HCT116 (cell line): ENCODE measurements at regions not wholly inside any gene's neighbourhood (a gene's known extent, or its start where the extent isn't known, plus 50 kb on each side); places are given as distances from the start of the nearest gene placed in this dataset.

ENCODE experiments used
- ATAC-seq: fragments of 200-7000 bp; cut with Tn5 transposase; 2 replicates; pipeline ENCODE4 v1.9.1; 2020; ENCODE audit warnings: mild to moderate bottlenecking, moderate library complexity
- BruUV-seq: library from RNA; stranded (reverse); fragments of 400-500 nt; replicated peaks from 2 replicates; lab custom pipeline; 2021; lab: Mats Ljungman, UMichigan
- CTCF ChIA-PET: fragments of 300-600 bp; sonication (Branson Sonifier 250); formaldehyde crosslinking; loops from one replicate; lab custom pipeline; 2021; ENCODE audit warnings: antibody characterized with exemption; lab: Charles Lee
- POLR2A ChIA-PET: fragments of 300-600, 350-600 bp; sonication (Branson Sonifier 250); formaldehyde crosslinking; loops from one replicate; lab custom pipeline; 2021; ENCODE audit warnings: antibody characterized with exemption; lab: Charles Lee
- RAD21 ChIA-PET, 2 experiments: fragments of 300-600 bp; sonication (Branson Sonifier 250); formaldehyde crosslinking; loops; one replicate each; lab custom pipeline; 2023; ENCODE audit warnings: low total read pairs in 2 of 2; ENCODE audit not compliant: uncharacterized antibody in 2 of 2, unreplicated experiment in 2 of 2, low non-redundant PET in 1 of 2; lab: Charles Lee
- DNase-seq: peaks from one replicate; pipeline ENCODE4 v3.0.0-alpha.2; 2010; ENCODE audit warnings: low read depth, low spot score
- H2AFZ ChIP-seq: fragments of 200-600 bp; shearing (Covaris generic), sonication (generic); 2 replicates; pipeline ENCODE4 v1.6.1; 2017; ENCODE audit warnings: low read depth, mixed run types, mixed read lengths, antibody characterized with exemption, low read length; ENCODE audit not compliant: poor library complexity, severe bottlenecking
- H3K27ac ChIP-seq: 2 replicates; pipeline ENCODE4 v1.5.1; 2012; ENCODE audit warnings: low read depth, low read length
- H3K27me3 ChIP-seq: fragments of 200-600 bp; sonication (generic); 2 replicates; pipeline ENCODE4 v1.6.1; 2016; ENCODE audit warnings: mixed run types, low read length, mixed read lengths; ENCODE audit not compliant: insufficient read depth
- H3K36me3 ChIP-seq, 2 experiments: fragments of 200-500 bp in 1 of 2; fragments of 200-600 bp in 1 of 2; sonication (Bioruptor generic) in 1 of 2; sonication (generic) in 1 of 2; 2 replicates each; pipeline versions ENCODE4 v1.5.1 to v1.6.1; 2014 to 2016; ENCODE audit warnings: low read length in 2 of 2, inconsistent platforms in 1 of 2, mixed read lengths in 1 of 2, mixed run types in 1 of 2; ENCODE audit not compliant: insufficient read depth in 2 of 2, control insufficient read depth in 1 of 2
- H3K4me1 ChIP-seq, 2 experiments: fragments of 200-600 bp in 1 of 2; sonication (generic) in 1 of 2; 2 replicates each; pipeline versions ENCODE4 v1.5.1 to v1.6.1; 2012 to 2017; ENCODE audit warnings: low read length in 2 of 2, inconsistent platforms in 1 of 2, mild to moderate bottlenecking in 1 of 2, mixed read lengths in 1 of 2, mixed run types in 1 of 2, moderate library complexity in 1 of 2; ENCODE audit not compliant: insufficient read depth in 2 of 2, control insufficient read depth in 1 of 2
- H3K4me2 ChIP-seq: fragments of 200-600 bp; sonication (generic); 2 replicates; pipeline ENCODE4 v1.6.1; 2017; ENCODE audit warnings: mixed run types, low read length, mixed read lengths
- H3K4me3 ChIP-seq, 2 experiments: fragments of 200-600 bp in 1 of 2; sonication (generic) in 1 of 2; replicated peaks in 1 of 2; 2 replicates each; pipeline ENCODE4 v1.5.1; 2011 to 2016; ENCODE audit warnings: low read length in 2 of 2, control low read depth in 1 of 2, low read depth in 1 of 2, mild to moderate bottlenecking in 1 of 2, mixed read lengths in 1 of 2, mixed run types in 1 of 2
- H3K79me2 ChIP-seq: fragments of 200-600 bp; sonication (generic); 2 replicates; pipeline ENCODE4 v1.6.1; 2017; ENCODE audit warnings: mild to moderate bottlenecking, mixed run types, low read length, moderate library complexity, mixed read lengths; ENCODE audit not compliant: insufficient read depth
- H3K9ac ChIP-seq: fragments of 200-600 bp; sonication (generic); 2 replicates; pipeline ENCODE4 v1.6.1; 2016; ENCODE audit warnings: low read length, mixed read lengths
- H3K9me2 ChIP-seq: fragments of 200-600 bp; sonication (generic), shearing (Covaris generic); 2 replicates; pipeline ENCODE4 v1.6.1; 2017; ENCODE audit warnings: mixed run types, mild to moderate bottlenecking, moderate library complexity; ENCODE audit not compliant: insufficient read depth
- H3K9me3 ChIP-seq, 2 experiments: fragments of 200-500 bp in 1 of 2; fragments of 200-600 bp in 1 of 2; sonication (Bioruptor generic) in 1 of 2; sonication (generic) in 1 of 2; 2 replicates each; pipeline ENCODE4 v1.6.1; 2014 to 2017; ENCODE audit warnings: low read length in 2 of 2, mixed read lengths in 2 of 2, inconsistent platforms in 1 of 2, low read depth in 1 of 2, mild to moderate bottlenecking in 1 of 2, mixed run types in 1 of 2, moderate library complexity in 1 of 2; ENCODE audit not compliant: control insufficient read depth in 1 of 2, insufficient read depth in 1 of 2
- H4K20me1 ChIP-seq: fragments of 200-600 bp; sonication (generic), shearing (Covaris generic); 2 replicates; pipeline ENCODE4 v1.6.1; 2017; ENCODE audit warnings: mixed run types, mild to moderate bottlenecking, moderate library complexity; ENCODE audit not compliant: insufficient read depth
- CEBPB ChIP-seq: IDR thresholded peaks from 2 replicates; pipeline ENCODE4 v1.6.1; 2012; ENCODE audit warnings: low read depth
- EZH2phosphoT487 ChIP-seq: fragments of 200-600 bp; IDR thresholded peaks from 2 replicates; pipeline ENCODE4 v1.6.1; 2018; ENCODE audit warnings: antibody characterized with exemption, borderline replicate concordance
- POLR2A ChIP-seq: IDR thresholded peaks from 2 replicates; pipeline ENCODE4 v1.7.0; 2011; ENCODE audit warnings: borderline replicate concordance; ENCODE audit not compliant: insufficient read depth, insufficient read length; ENCODE audit errors: extremely low read depth
- SRF ChIP-seq: IDR thresholded peaks from 2 replicates; pipeline ENCODE4 v1.6.1; 2012; ENCODE audit warnings: low read depth
- TCF7L2 ChIP-seq: IDR thresholded peaks from 2 replicates; pipeline ENCODE4 v1.7.0; 2011; ENCODE audit warnings: borderline replicate concordance, inconsistent platforms; ENCODE audit not compliant: insufficient read depth, insufficient read length; ENCODE audit errors: extremely low read depth
- YY1 ChIP-seq: IDR thresholded peaks from 2 replicates; pipeline ENCODE4 v1.6.1; 2011; ENCODE audit warnings: low read length, low read depth, moderate library complexity, mild to moderate bottlenecking; ENCODE audit not compliant: insufficient replicate concordance; ENCODE audit errors: extremely low read depth
- ZNF274 ChIP-seq: fragments of 200-500 bp; sonication (Bioruptor generic); IDR thresholded peaks from 2 replicates; pipeline ENCODE4 v1.6.1; 2014; ENCODE audit warnings: mild to moderate bottlenecking, low read depth, low read length, inconsistent platforms
- intact Hi-C: fragments of 100-400 bp; cut with micrococcal nuclease; formaldehyde crosslinking; loops from 2 replicates; pipeline ENCODE4 v1.10.0; 2022
- TF ChIP-seq, protein P1 (sequence below): IDR thresholded peaks from 2 replicates; pipeline ENCODE4 v1.6.1; 2011; ENCODE audit warnings: mild to moderate bottlenecking, low read length, moderate library complexity; ENCODE audit not compliant: insufficient replicate concordance; ENCODE audit errors: extremely low read depth
- TF ChIP-seq, protein P2 (sequence below): IDR thresholded peaks from 2 replicates; pipeline ENCODE4 v1.6.1; 2012; ENCODE audit warnings: low read depth
- TF ChIP-seq, protein P3 (sequence below): IDR thresholded peaks from 2 replicates; pipeline ENCODE4 v1.6.1; 2012
- TF ChIP-seq, protein P4 (sequence below): IDR thresholded peaks from 2 replicates; pipeline ENCODE4 v1.6.1; 2012
- TF ChIP-seq, protein P5 (sequence below), 3 experiments: fragments of 200-600 bp in 1 of 3; sonication (generic) in 1 of 3; IDR thresholded peaks in 2 of 3; conservative IDR thresholded peaks in 1 of 3; 2 replicates each; pipeline ENCODE4 v1.5.1; 2012 to 2017; ENCODE audit warnings: low read depth in 2 of 3, low read length in 2 of 3, antibody characterized with exemption in 1 of 3, borderline replicate concordance in 1 of 3, control low read depth in 1 of 3, mild to moderate bottlenecking in 1 of 3, mixed read lengths in 1 of 3, mixed run types in 1 of 3, moderate library complexity in 1 of 3; ENCODE audit not compliant: insufficient read depth in 1 of 3

DNA sequence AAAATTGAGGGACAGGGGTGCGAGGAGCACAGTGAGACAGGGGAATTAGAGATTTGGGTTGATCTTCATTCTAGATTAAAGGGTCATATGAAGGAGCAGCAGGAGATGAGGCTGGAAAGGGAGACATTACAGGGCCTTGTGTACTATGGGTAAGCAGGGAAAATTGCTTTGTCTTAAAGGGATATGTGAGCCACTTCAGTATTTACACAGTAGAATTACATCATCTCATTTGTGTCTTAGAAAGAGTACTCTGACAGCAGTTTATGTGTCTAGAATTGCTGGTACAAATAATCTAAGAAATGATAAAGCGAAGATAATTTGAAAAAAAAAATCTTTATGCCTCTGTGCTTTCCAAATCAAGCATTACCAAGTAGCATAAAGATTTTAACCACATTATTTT, 287.0 kb upstream of the ARRDC3 start:
- no peaks in the 10 kb centered on the region for H3K27me3 ChIP-seq
- TF ChIP-seq POLR2A (no peak), YY1 (no peak)
- H3K4me3 ChIP-seq, result no peak overlapping the region
- ChIA-PET POLR2A (no interaction called here), RAD21 (no interaction called here), CTCF (no interaction called here)
- H3K79me2 ChIP-seq, result no peaks in the 10 kb centered on the region
- H3K4me1 ChIP-seq, result no peaks in the 10 kb centered on the region
- no peak overlapping the region for H2AFZ ChIP-seq
- H3K9me3 ChIP-seq, result no peaks in the 10 kb centered on the region
- no peaks in the 10 kb centered on the region for H3K36me3 ChIP-seq
- H3K9ac ChIP-seq, result no peak overlapping the region
- no peaks in the 10 kb centered on the region for H4K20me1 ChIP-seq
- H3K4me2 ChIP-seq, result no peak overlapping the region
- intact Hi-C loops, result no loop called here
- no peaks in the 10 kb centered on the region for H3K9me2 ChIP-seq
- ATAC-seq (no peak), DNase-seq (no peak)
- BruUV-seq, result no TSS peak
- no peak overlapping the region for H3K27ac ChIP-seq

DNA sequence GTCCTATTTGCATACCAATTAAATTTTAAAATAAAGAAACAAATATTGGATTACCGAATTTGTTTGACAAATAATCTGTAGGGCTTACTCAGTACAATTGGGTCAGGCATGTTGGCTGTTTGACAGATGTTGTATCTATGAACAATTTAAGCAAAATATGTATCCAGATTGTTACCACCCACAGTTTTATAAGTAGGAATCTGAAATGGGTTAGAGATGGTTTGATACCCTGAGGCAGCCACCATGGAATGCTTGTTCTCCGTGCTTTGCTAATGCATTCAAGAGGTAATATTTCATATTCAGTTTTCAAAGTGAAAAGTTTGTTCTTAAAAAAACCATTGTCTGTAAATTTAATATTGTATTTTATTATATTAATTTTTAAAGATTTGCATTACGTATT, 285.1 kb upstream of the ARRDC3 start:
- H3K4me3 ChIP-seq, result no peak overlapping the region
- CTCF ChIA-PET, result no interaction called here
- no peaks in the 10 kb centered on the region for H3K36me3 ChIP-seq
- no TSS peak for BruUV-seq
- H3K4me2 ChIP-seq, result no peak overlapping the region
- no peaks in the 10 kb centered on the region for H3K9me3 ChIP-seq
- no peak overlapping the region for H3K27ac ChIP-seq
- ATAC-seq, result no peak
- H2AFZ ChIP-seq, result no peak overlapping the region
- DNase-seq, result no peak
- TF ChIP-seq SRF (no peak), YY1 (no peak), TCF7L2 (no peak), ZNF274 (no peak), CEBPB (no peak), EZH2phosphoT487 (no peak)
- TF ChIP-seq, protein P1, sequence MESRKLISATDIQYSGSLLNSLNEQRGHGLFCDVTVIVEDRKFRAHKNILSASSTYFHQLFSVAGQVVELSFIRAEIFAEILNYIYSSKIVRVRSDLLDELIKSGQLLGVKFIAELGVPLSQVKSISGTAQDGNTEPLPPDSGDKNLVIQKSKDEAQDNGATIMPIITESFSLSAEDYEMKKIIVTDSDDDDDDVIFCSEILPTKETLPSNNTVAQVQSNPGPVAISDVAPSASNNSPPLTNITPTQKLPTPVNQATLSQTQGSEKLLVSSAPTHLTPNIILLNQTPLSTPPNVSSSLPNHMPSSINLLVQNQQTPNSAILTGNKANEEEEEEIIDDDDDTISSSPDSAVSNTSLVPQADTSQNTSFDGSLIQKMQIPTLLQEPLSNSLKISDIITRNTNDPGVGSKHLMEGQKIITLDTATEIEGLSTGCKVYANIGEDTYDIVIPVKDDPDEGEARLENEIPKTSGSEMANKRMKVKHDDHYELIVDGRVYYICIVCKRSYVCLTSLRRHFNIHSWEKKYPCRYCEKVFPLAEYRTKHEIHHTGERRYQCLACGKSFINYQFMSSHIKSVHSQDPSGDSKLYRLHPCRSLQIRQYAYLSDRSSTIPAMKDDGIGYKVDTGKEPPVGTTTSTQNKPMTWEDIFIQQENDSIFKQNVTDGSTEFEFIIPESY, result no peak
- TF ChIP-seq, protein P2, sequence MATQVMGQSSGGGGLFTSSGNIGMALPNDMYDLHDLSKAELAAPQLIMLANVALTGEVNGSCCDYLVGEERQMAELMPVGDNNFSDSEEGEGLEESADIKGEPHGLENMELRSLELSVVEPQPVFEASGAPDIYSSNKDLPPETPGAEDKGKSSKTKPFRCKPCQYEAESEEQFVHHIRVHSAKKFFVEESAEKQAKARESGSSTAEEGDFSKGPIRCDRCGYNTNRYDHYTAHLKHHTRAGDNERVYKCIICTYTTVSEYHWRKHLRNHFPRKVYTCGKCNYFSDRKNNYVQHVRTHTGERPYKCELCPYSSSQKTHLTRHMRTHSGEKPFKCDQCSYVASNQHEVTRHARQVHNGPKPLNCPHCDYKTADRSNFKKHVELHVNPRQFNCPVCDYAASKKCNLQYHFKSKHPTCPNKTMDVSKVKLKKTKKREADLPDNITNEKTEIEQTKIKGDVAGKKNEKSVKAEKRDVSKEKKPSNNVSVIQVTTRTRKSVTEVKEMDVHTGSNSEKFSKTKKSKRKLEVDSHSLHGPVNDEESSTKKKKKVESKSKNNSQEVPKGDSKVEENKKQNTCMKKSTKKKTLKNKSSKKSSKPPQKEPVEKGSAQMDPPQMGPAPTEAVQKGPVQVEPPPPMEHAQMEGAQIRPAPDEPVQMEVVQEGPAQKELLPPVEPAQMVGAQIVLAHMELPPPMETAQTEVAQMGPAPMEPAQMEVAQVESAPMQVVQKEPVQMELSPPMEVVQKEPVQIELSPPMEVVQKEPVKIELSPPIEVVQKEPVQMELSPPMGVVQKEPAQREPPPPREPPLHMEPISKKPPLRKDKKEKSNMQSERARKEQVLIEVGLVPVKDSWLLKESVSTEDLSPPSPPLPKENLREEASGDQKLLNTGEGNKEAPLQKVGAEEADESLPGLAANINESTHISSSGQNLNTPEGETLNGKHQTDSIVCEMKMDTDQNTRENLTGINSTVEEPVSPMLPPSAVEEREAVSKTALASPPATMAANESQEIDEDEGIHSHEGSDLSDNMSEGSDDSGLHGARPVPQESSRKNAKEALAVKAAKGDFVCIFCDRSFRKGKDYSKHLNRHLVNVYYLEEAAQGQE, result no peak
- TF ChIP-seq, protein P3, sequence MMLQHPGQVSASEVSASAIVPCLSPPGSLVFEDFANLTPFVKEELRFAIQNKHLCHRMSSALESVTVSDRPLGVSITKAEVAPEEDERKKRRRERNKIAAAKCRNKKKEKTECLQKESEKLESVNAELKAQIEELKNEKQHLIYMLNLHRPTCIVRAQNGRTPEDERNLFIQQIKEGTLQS, result no peak
- TF ChIP-seq, protein P4, sequence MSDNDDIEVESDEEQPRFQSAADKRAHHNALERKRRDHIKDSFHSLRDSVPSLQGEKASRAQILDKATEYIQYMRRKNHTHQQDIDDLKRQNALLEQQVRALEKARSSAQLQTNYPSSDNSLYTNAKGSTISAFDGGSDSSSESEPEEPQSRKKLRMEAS, result no peak
- TF ChIP-seq, protein P5, sequence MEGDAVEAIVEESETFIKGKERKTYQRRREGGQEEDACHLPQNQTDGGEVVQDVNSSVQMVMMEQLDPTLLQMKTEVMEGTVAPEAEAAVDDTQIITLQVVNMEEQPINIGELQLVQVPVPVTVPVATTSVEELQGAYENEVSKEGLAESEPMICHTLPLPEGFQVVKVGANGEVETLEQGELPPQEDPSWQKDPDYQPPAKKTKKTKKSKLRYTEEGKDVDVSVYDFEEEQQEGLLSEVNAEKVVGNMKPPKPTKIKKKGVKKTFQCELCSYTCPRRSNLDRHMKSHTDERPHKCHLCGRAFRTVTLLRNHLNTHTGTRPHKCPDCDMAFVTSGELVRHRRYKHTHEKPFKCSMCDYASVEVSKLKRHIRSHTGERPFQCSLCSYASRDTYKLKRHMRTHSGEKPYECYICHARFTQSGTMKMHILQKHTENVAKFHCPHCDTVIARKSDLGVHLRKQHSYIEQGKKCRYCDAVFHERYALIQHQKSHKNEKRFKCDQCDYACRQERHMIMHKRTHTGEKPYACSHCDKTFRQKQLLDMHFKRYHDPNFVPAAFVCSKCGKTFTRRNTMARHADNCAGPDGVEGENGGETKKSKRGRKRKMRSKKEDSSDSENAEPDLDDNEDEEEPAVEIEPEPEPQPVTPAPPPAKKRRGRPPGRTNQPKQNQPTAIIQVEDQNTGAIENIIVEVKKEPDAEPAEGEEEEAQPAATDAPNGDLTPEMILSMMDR (IDR thresholded peaks at IDR 0.05 in 2 of 3, conservative IDR thresholded peaks at IDR 0.05 in 1 of 3; ENCODE audit: borderline replicate concordance in 1 of 3, insufficient read depth in 1 of 3, low read depth in 2 of 3, low read length in 2 of 3), result no peak
- TF ChIP-seq, all 23 proteins: peak for 0
- Histone ChIP-seq H3K9ac (no peak overlapping the region), H3K4me1 (no peaks in the 10 kb centered on the region), H3K9me2 (no peaks in the 10 kb centered on the region), H4K20me1 (no peaks in the 10 kb centered on the region), H3K79me2 (no peaks in the 10 kb centered on the region), H3K27me3 (no peaks in the 10 kb centered on the region)
- ChIA-PET RAD21 (no interaction called here), POLR2A (no interaction called here)
- intact Hi-C loops, result no loop called here
